GM21447 (cell line): ENCODE measurements at regions not wholly inside any gene's neighbourhood (a gene's known extent, or its start where the extent isn't known, plus 50 kb on each side); places are given as distances from the start of the nearest gene placed in this dataset.
"Not testable (repeated sequence)": the region's sequence is repeated elsewhere in the genome, so short reads cannot be mapped to it uniquely, and the experiment has no call there.

Experiments used
- ATAC-seq: cut with Tn5 transposase; IDR thresholded peaks from one replicate; pipeline ENCODE4 v1.9.1; 2021; ENCODE audit not compliant: unreplicated experiment

GRCh38 chr9:32067261-32067660, 317.2 kb upstream of the ACO1 start:
- no peak for ATAC-seq

- ATAC-seq = no peak
Measured at GRCh38 chr9:32069169-32069813, 315.2 kb upstream of the ACO1 start.

GRCh38 chr9:32069969-32070368, 314.5 kb upstream of the ACO1 start:
- ATAC-seq = no peak

GRCh38 chr9:32072570-32072969, 311.9 kb upstream of the ACO1 start:
- no peak for ATAC-seq

- no peak for ATAC-seq
Measured at GRCh38 chr9:32092031-32092430, 292.4 kb upstream of the ACO1 start.

GRCh38 chr9:32117291-32117690, 267.2 kb upstream of the ACO1 start:
- ATAC-seq = no peak

GRCh38 chr9:32128546-32128945, 255.9 kb upstream of the ACO1 start:
- no peak for ATAC-seq

- not testable (repeated sequence) for ATAC-seq
Measured at GRCh38 chr9:32130709-32131108, 253.7 kb upstream of the ACO1 start.

GRCh38 chr9:32136700-32137339, 247.6 kb upstream of the ACO1 start:
- no peak for ATAC-seq

- ATAC-seq = no peak
Measured at GRCh38 chr9:32142074-32142473, 242.4 kb upstream of the ACO1 start.

GRCh38 chr9:32148553-32148952, 235.9 kb upstream of the ACO1 start:
- not testable (repeated sequence) for ATAC-seq

- no peak for ATAC-seq
Measured at GRCh38 chr9:32161209-32161608, 223.2 kb upstream of the ACO1 start.

GRCh38 chr9:32161720-32162119, 222.7 kb upstream of the ACO1 start:
- ATAC-seq = peak; percentile 77

GRCh38 chr9:32166316-32166715, 218.1 kb upstream of the ACO1 start:
- not testable (repeated sequence) for ATAC-seq

GRCh38 chr9:32171339-32171738, 213.1 kb upstream of the ACO1 start:
- no peak for ATAC-seq

GRCh38 chr9:32172256-32172655, 212.2 kb upstream of the ACO1 start:
- ATAC-seq = no peak

GRCh38 chr9:32177396-32177795, 207.0 kb upstream of the ACO1 start:
- no peak for ATAC-seq

GRCh38 chr9:32180597-32180996, 203.8 kb upstream of the ACO1 start:
- ATAC-seq = no peak

- ATAC-seq = no peak
Measured at GRCh38 chr9:32200241-32200640, 184.2 kb upstream of the ACO1 start.

- ATAC-seq = no peak
Measured at GRCh38 chr9:32200896-32201295, 183.5 kb upstream of the ACO1 start.

GRCh38 chr9:32209164-32209563, 175.3 kb upstream of the ACO1 start:
- ATAC-seq = not testable (repeated sequence)

GRCh38 chr9:32218100-32218767, 166.2 kb upstream of the ACO1 start:
- ATAC-seq = peak; percentile 99
